ENCODE measurements at regions not wholly inside any gene's neighbourhood (a gene's known extent, or its start where the extent isn't known, plus 50 kb on each side); places are given as distances from the start of the nearest gene placed in this dataset.
"Not testable (repeated sequence)": the region's sequence is repeated elsewhere in the genome, so short reads cannot be mapped to it uniquely, and the experiment has no call there.

GRCh38 chr5:111834926-111835599, 78.1 kb upstream of the NREP start:
- no peak overlapping the region for H3K4me3 ChIP-seq (replicated peaks; ENCODE audit: low read depth, low read length)
- no peak for TF ChIP-seq CTCF (IDR thresholded peaks at IDR 0.05; ENCODE audit: low read depth, low read length, missing control alignments)
- no peak for DNase-seq (ENCODE audit: extremely low read depth, low read depth)

DNA sequence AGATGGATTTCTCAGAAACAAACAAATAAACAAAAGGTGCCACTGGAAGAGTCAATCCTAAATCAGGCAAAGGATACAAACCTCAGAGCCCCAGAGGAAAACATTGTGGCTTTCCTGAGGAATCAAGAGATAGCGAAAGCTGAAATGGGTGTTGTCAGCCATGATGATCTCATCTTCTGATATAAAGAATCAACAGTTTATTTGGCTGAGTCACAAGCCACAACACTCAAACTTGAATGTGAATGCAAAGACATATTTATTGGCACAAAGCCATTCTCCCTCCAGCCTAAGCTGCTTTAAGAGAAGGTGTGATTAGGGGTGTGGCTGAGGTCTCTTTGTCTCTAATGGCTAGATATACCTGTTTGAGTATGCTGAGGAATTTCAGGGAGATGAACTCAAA, 73.3 kb upstream of the NREP start:
- peak; percentile 31 for DNase-seq (ENCODE audit: extremely low read depth, low read depth)

DNA sequence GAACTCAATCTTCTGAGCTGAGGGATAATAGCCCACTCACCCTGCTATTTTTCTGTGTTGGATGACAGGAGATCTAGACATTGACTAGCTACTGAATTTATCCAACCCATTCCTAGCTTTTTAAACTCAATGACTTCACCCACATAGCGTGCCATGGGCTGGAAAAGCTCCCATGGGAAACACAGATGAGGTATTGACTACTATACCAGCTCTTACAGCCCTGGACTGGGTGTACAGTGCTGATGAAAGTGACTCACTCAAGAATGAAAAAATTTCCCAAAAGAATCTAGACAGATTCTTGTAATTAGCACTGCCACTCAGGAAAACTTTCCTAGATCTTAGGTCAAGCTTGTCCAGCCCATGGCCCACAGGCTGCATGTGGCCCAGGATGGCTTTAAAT, 72.7 kb upstream of the NREP start:
- H3K4me3 ChIP-seq (replicated peaks; ENCODE audit: low read depth, low read length): no peak overlapping the region
- TF ChIP-seq CTCF (IDR thresholded peaks at IDR 0.05; ENCODE audit: low read depth, low read length, missing control alignments): no peak
- DNase-seq (ENCODE audit: extremely low read depth, low read depth): peak; percentile 31

More for the DNA sequence above, 73.3 kb upstream of the NREP start:
- TF ChIP-seq CTCF (IDR thresholded peaks at IDR 0.05; ENCODE audit: low read depth, low read length, missing control alignments): no peak
- H3K4me3 ChIP-seq (replicated peaks; ENCODE audit: low read depth, low read length): no peak overlapping the region

DNA sequence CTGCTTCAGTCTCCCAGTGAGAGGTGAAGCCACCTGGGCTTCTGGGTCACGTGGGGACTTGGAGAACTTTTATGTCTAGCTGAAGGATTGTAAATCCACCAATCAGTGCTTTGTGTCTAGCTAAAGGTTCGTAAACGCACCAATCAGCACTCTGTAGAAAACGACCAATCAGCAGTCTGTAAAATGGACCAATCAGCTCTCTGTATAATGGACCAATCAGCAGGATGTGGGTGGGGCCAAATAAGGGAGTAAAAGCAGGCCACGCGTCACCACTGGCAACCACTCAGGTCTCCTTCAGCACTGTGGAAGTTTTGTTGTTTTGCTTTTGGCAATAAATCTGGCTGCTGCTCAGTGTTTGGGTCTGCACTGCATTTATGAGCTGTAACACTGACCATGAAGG, 69.1 kb upstream of the NREP start:
- DNase-seq (ENCODE audit: extremely low read depth, low read depth): no peak
- no peak overlapping the region for H3K4me3 ChIP-seq (replicated peaks; ENCODE audit: low read depth, low read length)
- no peak for TF ChIP-seq CTCF (IDR thresholded peaks at IDR 0.05; ENCODE audit: low read depth, low read length, missing control alignments)

- H3K4me3 ChIP-seq (replicated peaks; ENCODE audit: low read depth, low read length): no peak overlapping the region
- no peak for DNase-seq (ENCODE audit: extremely low read depth, low read depth)
- no peak for TF ChIP-seq CTCF (IDR thresholded peaks at IDR 0.05; ENCODE audit: low read depth, low read length, missing control alignments)
Measured at GRCh38 chr5:111820072-111820471, 63.1 kb upstream of the NREP start.

DNA sequence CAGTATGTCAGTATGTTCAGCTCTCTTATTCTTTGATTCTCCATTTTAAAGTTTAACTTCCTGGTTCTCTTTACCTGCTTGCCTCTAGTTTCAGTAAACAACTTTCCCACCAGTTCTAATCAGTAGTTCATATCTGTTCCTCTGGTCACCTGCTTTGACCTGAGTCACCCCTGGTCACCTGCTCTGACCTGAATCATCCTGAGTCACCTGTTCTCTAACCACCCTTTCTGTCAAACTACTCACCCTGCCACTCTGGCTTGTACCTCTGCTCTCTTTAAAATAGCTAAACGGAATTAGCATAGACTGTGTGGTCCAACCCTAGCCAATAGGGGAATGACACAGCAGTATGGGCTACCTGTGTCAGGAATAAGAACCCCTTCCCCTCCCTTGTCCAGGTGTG, 62.0 kb upstream of the NREP start:
- not testable (repeated sequence) for H3K4me3 ChIP-seq (replicated peaks; ENCODE audit: low read depth, low read length); DNase-seq (ENCODE audit: extremely low read depth, low read depth)

- H3K4me3 ChIP-seq (replicated peaks; ENCODE audit: low read depth, low read length): no peak overlapping the region
- no peak for TF ChIP-seq CTCF (IDR thresholded peaks at IDR 0.05; ENCODE audit: low read depth, low read length, missing control alignments)
- no peak for DNase-seq (ENCODE audit: extremely low read depth, low read depth)
Measured at GRCh38 chr5:111813537-111813936, 56.5 kb upstream of the NREP start.

Data from HFF-Myc (cell line).